OCI-LY1 (cell line): ENCODE measurements at regions not wholly inside any gene's neighbourhood (a gene's known extent, or its start where the extent isn't known, plus 50 kb on each side); places are given as distances from the start of the nearest gene placed in this dataset.
"Not testable (repeated sequence)": the region's sequence is repeated elsewhere in the genome, so short reads cannot be mapped to it uniquely, and the experiment has no call there.

Experiments
- H2AFZ ChIP-seq: fragments of 200-600 bp; sonication (generic), shearing (Covaris generic); 2 replicates; pipeline ENCODE4 v1.6.0; 2014; ENCODE audit warnings: antibody characterized with exemption, mild to moderate bottlenecking, low read length
- H3F3A ChIP-seq: fragments of 200-600 bp; sonication (generic), shearing (Covaris generic); 2 replicates; pipeline ENCODE4 v1.6.0; 2014; ENCODE audit warnings: mild to moderate bottlenecking, antibody characterized with exemption, low read length, moderate library complexity; ENCODE audit not compliant: insufficient read depth
- H3K27ac ChIP-seq: fragments of 200-600 bp; sonication (generic); 2 replicates; pipeline ENCODE4 v1.5.1; 2014; ENCODE audit warnings: low read length, mixed run types, mild to moderate bottlenecking, low read depth; ENCODE audit not compliant: poor library complexity, severe bottlenecking
- H3K27me3 ChIP-seq: fragments of 200-600 bp; sonication (generic); 2 replicates; pipeline ENCODE4 v1.6.0; 2014; ENCODE audit warnings: antibody characterized with exemption, mild to moderate bottlenecking, low read length, moderate library complexity; ENCODE audit not compliant: insufficient read depth
- H3K36me3 ChIP-seq: fragments of 200-600 bp; sonication (generic); 2 replicates; pipeline ENCODE4 v1.6.1; 2014; ENCODE audit warnings: mild to moderate bottlenecking, antibody characterized with exemption, low read length, moderate library complexity, mixed read lengths; ENCODE audit not compliant: insufficient read depth
- H3K4me1 ChIP-seq: fragments of 200-600 bp; sonication (generic); 2 replicates; pipeline ENCODE4 v1.5.1; 2014; ENCODE audit warnings: mild to moderate bottlenecking, low read length, moderate library complexity; ENCODE audit not compliant: insufficient read depth, severe bottlenecking
- H3K4me2 ChIP-seq: fragments of 200-600 bp; sonication (generic), shearing (Covaris generic); 2 replicates; pipeline ENCODE4 v1.6.1; 2014; ENCODE audit warnings: low read length
- H3K4me3 ChIP-seq: fragments of 200-600 bp; sonication (generic); 2 replicates; pipeline ENCODE4 v1.5.1; 2014; ENCODE audit warnings: low read length, low read depth, mild to moderate bottlenecking, mixed read lengths; ENCODE audit not compliant: poor library complexity, severe bottlenecking
- H3K79me2 ChIP-seq: fragments of 200-600 bp; shearing (Covaris generic); 2 replicates; pipeline ENCODE4 v1.6.1; 2016; ENCODE audit warnings: mixed run types, low read length, mixed read lengths; ENCODE audit not compliant: insufficient read depth
- H3K9ac ChIP-seq: fragments of 200-600 bp; sonication (generic), shearing (Covaris generic); 2 replicates; pipeline ENCODE4 v1.6.1; 2014; ENCODE audit warnings: mild to moderate bottlenecking, low read length, mixed read lengths
- H3K9me2 ChIP-seq: fragments of 200-600 bp; sonication (generic), shearing (Covaris generic); 2 replicates; pipeline ENCODE4 v1.6.1; 2014; ENCODE audit warnings: low read depth, mild to moderate bottlenecking, low read length, mixed read lengths
- H3K9me3 ChIP-seq: fragments of 200-600 bp; shearing (Covaris generic); 2 replicates; pipeline ENCODE4 v1.6.1; 2014; ENCODE audit warnings: low read length, mixed read lengths
- H4K20me1 ChIP-seq: fragments of 200-600 bp; sonication (generic), shearing (Covaris generic); 2 replicates; pipeline ENCODE4 v1.6.0; 2016; ENCODE audit warnings: mild to moderate bottlenecking, low read length; ENCODE audit not compliant: insufficient read depth
- CTCF ChIP-seq: fragments of 200-600 bp; sonication (generic), shearing (Covaris generic); IDR thresholded peaks from 2 replicates; pipeline ENCODE4 v1.5.1; 2017; ENCODE audit warnings: mild to moderate bottlenecking, antibody characterized with exemption, low read length, moderate library complexity, mixed read lengths
- EZH2 ChIP-seq: fragments of 200-600 bp; sonication (generic), shearing (Covaris generic); IDR thresholded peaks from 2 replicates; pipeline ENCODE4 v1.8.0; 2017; ENCODE audit warnings: borderline replicate concordance, mixed run types, mild to moderate bottlenecking, antibody characterized with exemption, low read length, moderate library complexity, mixed read lengths

GRCh38 chr1:190935925-190936324 lies 458.3 kb upstream of the BRINP3 start:
- Histone ChIP-seq H3K9ac (no peak overlapping the region), H3K4me3 (no peak overlapping the region), H3K4me2 (no peak overlapping the region), H3K4me1 (no peaks in the 10 kb centered on the region), H4K20me1 (no peaks in the 10 kb centered on the region), H3K27ac (no peak overlapping the region), H3K27me3 (no peaks in the 10 kb centered on the region), H3K79me2 (no peaks in the 10 kb centered on the region), H3K36me3 (no peaks in the 10 kb centered on the region), H3K9me2 (no peaks in the 10 kb centered on the region), H3F3A (no peaks in the 10 kb centered on the region), H2AFZ (no peak overlapping the region), H3K9me3 (no peaks in the 10 kb centered on the region)
- TF ChIP-seq CTCF: no peak
- TF ChIP-seq EZH2: no peak

DNA sequence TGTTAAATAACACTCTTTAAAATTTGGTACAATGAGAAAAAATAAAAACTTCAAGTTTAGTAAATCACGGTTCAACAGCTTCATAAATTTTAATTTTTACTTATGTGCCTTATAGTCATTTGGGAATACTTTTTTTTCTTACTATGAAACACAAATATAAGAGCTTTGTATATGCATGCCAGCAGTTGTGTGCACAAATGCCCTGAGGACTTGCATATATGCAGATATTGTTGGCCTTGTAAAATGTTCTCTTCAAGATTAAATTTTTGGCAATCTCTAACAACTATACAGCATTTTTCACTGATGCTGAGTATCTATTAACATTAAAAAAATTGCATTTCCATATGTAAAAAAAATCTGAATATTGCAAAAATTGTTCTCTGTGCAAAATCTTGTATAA lies 458.7 kb upstream of the BRINP3 start:
- Histone ChIP-seq H3K27ac (no peak overlapping the region), H3K9me2 (no peaks in the 10 kb centered on the region), H3K27me3 (no peaks in the 10 kb centered on the region), H3F3A (no peaks in the 10 kb centered on the region), H4K20me1 (no peaks in the 10 kb centered on the region), H3K79me2 (no peaks in the 10 kb centered on the region), H2AFZ (no peak overlapping the region), H3K9ac (no peak overlapping the region), H3K9me3 (no peaks in the 10 kb centered on the region), H3K36me3 (no peaks in the 10 kb centered on the region), H3K4me1 (no peaks in the 10 kb centered on the region), H3K4me2 (no peak overlapping the region), H3K4me3 (no peak overlapping the region)
- TF ChIP-seq EZH2: no peak

DNA sequence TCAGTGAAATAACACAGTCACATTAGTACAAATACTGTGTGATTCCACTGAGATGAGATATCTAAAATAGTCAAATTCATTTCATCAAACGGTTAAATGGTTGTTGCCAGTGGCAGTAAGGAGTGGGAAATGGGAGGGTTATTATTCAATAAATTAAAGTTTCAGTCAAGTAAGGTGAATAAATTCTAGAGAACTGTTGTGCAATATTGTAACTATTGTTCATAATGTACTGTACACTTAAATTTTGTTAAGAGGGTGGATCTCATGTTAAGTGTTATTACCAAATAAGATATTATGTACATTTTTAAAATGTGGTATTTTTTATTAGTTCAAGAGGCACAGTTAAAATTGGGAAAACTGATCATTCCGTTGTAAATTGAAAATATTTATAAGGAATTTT lies 463.3 kb upstream of the BRINP3 start:
- Histone ChIP-seq H2AFZ (no peak overlapping the region), H3F3A (no peaks in the 10 kb centered on the region), H3K4me2 (no peak overlapping the region), H3K9me2 (no peaks in the 10 kb centered on the region), H3K9ac (no peak overlapping the region), H3K4me3 (no peak overlapping the region), H3K27ac (no peak overlapping the region), H3K4me1 (no peaks in the 10 kb centered on the region), H3K27me3 (no peaks in the 10 kb centered on the region), H3K79me2 (no peaks in the 10 kb centered on the region), H3K36me3 (no peaks in the 10 kb centered on the region), H3K9me3 (no peaks in the 10 kb centered on the region), H4K20me1 (no peaks in the 10 kb centered on the region)
- TF ChIP-seq EZH2 (no peak), CTCF (no peak)

DNA sequence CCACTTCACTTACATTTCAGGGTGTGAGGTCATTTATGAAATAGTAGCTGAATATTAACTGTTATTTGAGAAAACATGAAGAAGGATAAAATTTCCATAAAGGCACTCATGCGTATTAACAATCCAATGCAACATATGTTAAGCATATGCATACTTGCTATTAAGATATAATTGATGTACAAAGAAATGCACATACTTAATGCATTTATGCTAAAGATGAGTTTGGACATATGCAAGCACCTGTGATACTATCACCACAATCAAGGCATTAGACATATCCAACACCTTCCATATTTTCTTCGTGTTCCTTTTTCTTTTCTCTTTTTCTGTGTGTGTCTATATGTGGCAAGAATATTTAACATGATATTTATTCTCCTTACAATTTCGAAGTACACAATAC lies 464.8 kb upstream of the BRINP3 start:
- Histone ChIP-seq H3K36me3 (no peaks in the 10 kb centered on the region), H3K9me3 (no peaks in the 10 kb centered on the region), H3K4me3 (no peak overlapping the region), H4K20me1 (no peaks in the 10 kb centered on the region), H3K9ac (no peak overlapping the region), H3K9me2 (no peaks in the 10 kb centered on the region), H3K27me3 (no peaks in the 10 kb centered on the region), H3K4me1 (no peaks in the 10 kb centered on the region), H2AFZ (no peak overlapping the region), H3K79me2 (no peaks in the 10 kb centered on the region), H3F3A (no peaks in the 10 kb centered on the region), H3K4me2 (no peak overlapping the region), H3K27ac (no peak overlapping the region)
- TF ChIP-seq CTCF: no peak

GRCh38 chr1:190943722-190944121 lies 466.1 kb upstream of the BRINP3 start:
- not testable (repeated sequence) for H3K9ac ChIP-seq, H3K9me2 ChIP-seq, H3F3A ChIP-seq, H3K4me1 ChIP-seq, H3K4me3 ChIP-seq, H3K79me2 ChIP-seq, H2AFZ ChIP-seq, H3K27me3 ChIP-seq, H3K9me3 ChIP-seq, H3K4me2 ChIP-seq, H4K20me1 ChIP-seq, H3K27ac ChIP-seq, H3K36me3 ChIP-seq
